ENCODE measurements at regions not wholly inside any gene's neighbourhood (a gene's known extent, or its start where the extent isn't known, plus 50 kb on each side); places are given as distances from the start of the nearest gene placed in this dataset.

GRCh38 chrX:120819126-120819525, 56.5 kb downstream of the CT47B1 start:
- ATAC-seq = no peak
- DNase-seq = no peak
- Histone ChIP-seq H3K4me3 (no peak overlapping the region), H3K27ac (no peak overlapping the region), H3K36me3 (replicated peaks in 1 of 2; ENCODE audit: insufficient read depth in 1 of 2, low read depth in 2 of 2) (no peaks in the 10 kb centered on the region), H3K9me3 (no peaks in the 10 kb centered on the region), H3K27me3 (no peaks in the 10 kb centered on the region), H3K4me1 (no peaks in the 10 kb centered on the region)
- intact Hi-C loops (cut with DNase I) = no loop called here
- WGBS, 2 donors = 51 to 60% methylated on average over 2 of the region's 2 CpGs
- TF ChIP-seq POLR2A (IDR thresholded peaks at IDR 0.05) (no peak), CTCF (IDR thresholded peaks at IDR 0.05) (no peak)

- Histone ChIP-seq H3K27ac (no peak overlapping the region), H3K9me3 (no peaks in the 10 kb centered on the region), H3K36me3 (replicated peaks in 1 of 2; ENCODE audit: insufficient read depth in 1 of 2, low read depth in 2 of 2) (no peaks in the 10 kb centered on the region), H3K4me1 (no peaks in the 10 kb centered on the region), H3K27me3 (no peaks in the 10 kb centered on the region), H3K4me3 (no peak overlapping the region)
- no peak for DNase-seq
- TF ChIP-seq CTCF (IDR thresholded peaks at IDR 0.05) (no peak), POLR2A (IDR thresholded peaks at IDR 0.05) (no peak)
- 14 to 18% methylated on average over 5 of the region's 5 CpGs for WGBS, 2 donors
- no peak for ATAC-seq
- intact Hi-C loops (cut with DNase I) = no loop called here
These were observed 61.7 kb downstream of the CT47B1 start for GRCh38 chrX:120813982-120814381.

GRCh38 chrX:120801426-120801825, 74.2 kb downstream of the CT47B1 start:
- 83% methylated on average over 4 of the region's 4 CpGs; no CpG with 5 or more reads in 1 of the 2 donors for WGBS, 2 donors
- TF ChIP-seq POLR2A (IDR thresholded peaks at IDR 0.05) = no peak
- TF ChIP-seq CTCF (IDR thresholded peaks at IDR 0.05) = no peak
- Histone ChIP-seq H3K4me1 (no peaks in the 10 kb centered on the region), H3K4me3 (no peak overlapping the region), H3K36me3 (replicated peaks in 1 of 2; ENCODE audit: insufficient read depth in 1 of 2, low read depth in 2 of 2) (no peaks in the 10 kb centered on the region), H3K9me3 (no peaks in the 10 kb centered on the region), H3K27ac (no peak overlapping the region), H3K27me3 (no peaks in the 10 kb centered on the region)
- ATAC-seq (no peak), DNase-seq (no peak)
- intact Hi-C loops (cut with DNase I) = no loop called here

- no peak for ATAC-seq
These were observed 78.3 kb downstream of the CT47B1 start for GRCh38 chrX:120797188-120797851.

More at GRCh38 chrX:120797188-120797851, 78.3 kb downstream of the CT47B1 start:
- Histone ChIP-seq H3K4me1 (no peaks in the 10 kb centered on the region), H3K27me3 (no peaks in the 10 kb centered on the region), H3K9me3 (no peaks in the 10 kb centered on the region), H3K27ac (no peak overlapping the region), H3K36me3 (replicated peaks in 1 of 2; ENCODE audit: insufficient read depth in 1 of 2, low read depth in 2 of 2) (no peaks in the 10 kb centered on the region), H3K4me3 (no peak overlapping the region)
- no peak for TF ChIP-seq CTCF (IDR thresholded peaks at IDR 0.05)
- TF ChIP-seq POLR2A (IDR thresholded peaks at IDR 0.05) = no peak
- intact Hi-C loops (cut with DNase I) = no loop called here
- DNase-seq = no peak
- 51 to 59% methylated on average over 3 of the region's 3 CpGs for WGBS, 2 donors
